ENCODE measurements at regions not wholly inside any gene's neighbourhood (a gene's known extent, or its start where the extent isn't known, plus 50 kb on each side); places are given as distances from the start of the nearest gene placed in this dataset.

DNA sequence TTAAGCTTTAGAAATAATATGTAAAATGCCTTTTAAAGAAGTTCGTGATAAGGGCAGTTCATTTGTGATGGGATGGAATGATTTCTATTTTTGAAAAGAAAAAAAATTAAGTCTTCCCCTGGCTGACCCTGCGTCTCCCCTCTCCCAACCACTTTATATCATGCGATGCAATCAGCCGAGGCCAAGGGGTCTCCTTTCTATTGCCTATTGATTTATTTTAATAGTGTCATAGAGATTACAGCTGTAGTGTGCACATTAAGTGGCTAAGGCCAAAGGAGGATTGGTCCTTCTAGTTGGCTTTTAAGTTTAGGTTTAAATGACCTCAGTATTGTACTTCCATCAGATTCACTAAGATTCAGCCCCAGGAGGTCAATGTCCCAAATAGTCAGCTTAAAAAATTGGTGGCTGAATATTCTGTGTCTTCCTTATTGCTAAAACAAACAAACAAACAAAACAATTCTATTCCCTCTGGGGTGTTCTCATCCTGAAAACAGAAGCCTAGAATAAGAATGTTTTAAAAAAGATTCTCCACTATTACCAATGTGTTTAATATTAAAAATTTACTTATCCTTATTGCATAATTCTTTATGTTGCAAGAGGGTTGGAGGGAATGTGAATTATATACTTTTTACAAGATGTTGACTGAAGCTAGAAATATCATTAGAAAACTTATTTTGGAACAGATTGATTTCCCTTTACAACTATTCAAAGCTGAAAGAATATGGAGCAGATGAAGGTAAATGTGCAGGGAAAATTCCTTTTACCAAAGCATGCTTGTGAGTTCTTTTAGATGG, 359.1 kb downstream of the SAMD5 start:
- Histone ChIP-seq H3K27ac (no peak overlapping the region), H3K4me3 (no peak overlapping the region), H3K9me3 (no peaks in the 10 kb centered on the region), H3K27me3 (no peaks in the 10 kb centered on the region), H3K36me3 (no peaks in the 10 kb centered on the region), H3K4me1 (no peaks in the 10 kb centered on the region)
- TF ChIP-seq, protein P1, sequence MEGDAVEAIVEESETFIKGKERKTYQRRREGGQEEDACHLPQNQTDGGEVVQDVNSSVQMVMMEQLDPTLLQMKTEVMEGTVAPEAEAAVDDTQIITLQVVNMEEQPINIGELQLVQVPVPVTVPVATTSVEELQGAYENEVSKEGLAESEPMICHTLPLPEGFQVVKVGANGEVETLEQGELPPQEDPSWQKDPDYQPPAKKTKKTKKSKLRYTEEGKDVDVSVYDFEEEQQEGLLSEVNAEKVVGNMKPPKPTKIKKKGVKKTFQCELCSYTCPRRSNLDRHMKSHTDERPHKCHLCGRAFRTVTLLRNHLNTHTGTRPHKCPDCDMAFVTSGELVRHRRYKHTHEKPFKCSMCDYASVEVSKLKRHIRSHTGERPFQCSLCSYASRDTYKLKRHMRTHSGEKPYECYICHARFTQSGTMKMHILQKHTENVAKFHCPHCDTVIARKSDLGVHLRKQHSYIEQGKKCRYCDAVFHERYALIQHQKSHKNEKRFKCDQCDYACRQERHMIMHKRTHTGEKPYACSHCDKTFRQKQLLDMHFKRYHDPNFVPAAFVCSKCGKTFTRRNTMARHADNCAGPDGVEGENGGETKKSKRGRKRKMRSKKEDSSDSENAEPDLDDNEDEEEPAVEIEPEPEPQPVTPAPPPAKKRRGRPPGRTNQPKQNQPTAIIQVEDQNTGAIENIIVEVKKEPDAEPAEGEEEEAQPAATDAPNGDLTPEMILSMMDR (IDR thresholded peaks at IDR 0.05) = no peak
- intact Hi-C loops (cut with DNase I) = no loop called here
- no peak for DNase-seq (ENCODE audit: low spot score in 2 of 2)

GRCh38 chr6:147868427-147869190, 360.1 kb downstream of the SAMD5 start:
- H3K9me3 ChIP-seq = no peaks in the 10 kb centered on the region
- no peaks in the 10 kb centered on the region for H3K36me3 ChIP-seq
- H3K4me3 ChIP-seq = no peak overlapping the region
- no peaks in the 10 kb centered on the region for H3K27me3 ChIP-seq
- no peak overlapping the region for H3K27ac ChIP-seq
- intact Hi-C loops (cut with DNase I) = no loop called here
- TF ChIP-seq, protein P1 (IDR thresholded peaks at IDR 0.05) = no peak
- no peaks in the 10 kb centered on the region for H3K4me1 ChIP-seq
- no peak for DNase-seq (ENCODE audit: low spot score in 2 of 2)

DNA sequence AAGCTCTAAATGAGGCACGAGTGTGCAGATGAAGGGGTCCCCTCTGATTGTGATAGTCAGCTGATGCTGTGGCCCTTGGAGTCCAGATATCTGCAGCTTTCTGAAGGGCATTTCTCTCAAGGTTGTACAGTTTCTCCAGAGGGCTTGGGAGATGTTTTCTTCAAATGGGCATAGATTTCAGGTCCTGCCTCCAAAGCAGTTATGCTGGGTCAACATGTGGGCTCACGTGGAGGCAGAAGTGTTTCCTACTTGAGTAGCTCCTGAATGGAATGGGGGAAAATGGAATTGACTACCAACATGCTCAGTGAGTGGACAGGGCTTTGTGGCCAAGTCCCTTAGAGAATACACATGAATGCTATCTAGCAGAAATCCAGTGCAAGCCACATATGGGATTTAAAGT, 360.7 kb downstream of the SAMD5 start:
- H3K4me1 ChIP-seq = no peaks in the 10 kb centered on the region
- TF ChIP-seq, protein P1 (IDR thresholded peaks at IDR 0.05) = no peak
- H3K4me3 ChIP-seq = no peak overlapping the region
- DNase-seq (ENCODE audit: low spot score in 2 of 2) = no peak
- no peak overlapping the region for H3K27ac ChIP-seq
- no peaks in the 10 kb centered on the region for H3K36me3 ChIP-seq
- H3K27me3 ChIP-seq = no peaks in the 10 kb centered on the region
- H3K9me3 ChIP-seq = no peaks in the 10 kb centered on the region
- intact Hi-C loops (cut with DNase I) = no loop called here

- Histone ChIP-seq H3K36me3 (no peaks in the 10 kb centered on the region), H3K27me3 (no peaks in the 10 kb centered on the region), H3K4me3 (no peak overlapping the region), H3K27ac (no peak overlapping the region), H3K4me1 (no peaks in the 10 kb centered on the region), H3K9me3 (no peaks in the 10 kb centered on the region)
- intact Hi-C loops (cut with DNase I) = no loop called here
- TF ChIP-seq, protein P1 (IDR thresholded peaks at IDR 0.05) = no peak
- DNase-seq (ENCODE audit: low spot score in 2 of 2) = no peak
These were observed 361.4 kb downstream of the SAMD5 start for GRCh38 chr6:147869869-147870268.

DNA sequence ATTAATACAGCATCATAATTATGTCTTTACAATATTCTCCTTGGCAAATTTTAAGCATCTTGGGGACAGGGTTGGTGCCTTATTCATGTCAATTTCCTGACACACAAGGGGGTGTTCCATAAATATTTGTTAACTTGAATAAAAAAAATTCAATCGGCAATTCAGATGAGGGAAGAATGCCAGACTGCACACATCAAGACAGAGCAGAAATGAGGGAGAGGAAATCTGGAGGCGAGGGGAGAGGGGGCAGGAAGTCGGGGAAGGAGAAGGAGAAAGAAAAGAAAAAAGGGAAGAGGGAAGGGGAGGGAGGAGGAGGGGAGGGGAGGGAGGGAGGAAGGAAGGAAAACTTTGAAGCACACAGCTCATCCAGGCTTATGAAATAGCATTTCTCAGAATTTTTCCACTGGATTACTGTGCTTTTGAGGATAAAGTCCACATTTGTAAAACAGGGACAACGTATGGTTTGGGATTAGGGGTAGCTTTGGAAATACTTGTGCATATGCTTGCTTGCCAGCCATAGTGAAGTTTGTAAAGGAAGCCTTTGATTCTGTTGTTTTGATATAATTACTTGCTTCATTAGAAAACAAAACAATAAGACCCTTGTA, 362.1 kb downstream of the SAMD5 start:
- intact Hi-C loops (cut with DNase I) = no loop called here
- Histone ChIP-seq H3K27ac (no peak overlapping the region), H3K36me3 (no peaks in the 10 kb centered on the region), H3K27me3 (no peaks in the 10 kb centered on the region), H3K4me1 (no peaks in the 10 kb centered on the region), H3K4me3 (no peak overlapping the region), H3K9me3 (no peaks in the 10 kb centered on the region)
- DNase-seq (ENCODE audit: low spot score in 2 of 2) = no peak
- TF ChIP-seq, protein P1 (IDR thresholded peaks at IDR 0.05) = no peak

All from ascending aorta (tissue), 2 donors.